ENCODE measurements at regions not wholly inside any gene's neighbourhood (a gene's known extent, or its start where the extent isn't known, plus 50 kb on each side); places are given as distances from the start of the nearest gene placed in this dataset.
A peak's percentile ranks its signal among the peaks of the same experiment; 100 is the strongest.

DNA sequence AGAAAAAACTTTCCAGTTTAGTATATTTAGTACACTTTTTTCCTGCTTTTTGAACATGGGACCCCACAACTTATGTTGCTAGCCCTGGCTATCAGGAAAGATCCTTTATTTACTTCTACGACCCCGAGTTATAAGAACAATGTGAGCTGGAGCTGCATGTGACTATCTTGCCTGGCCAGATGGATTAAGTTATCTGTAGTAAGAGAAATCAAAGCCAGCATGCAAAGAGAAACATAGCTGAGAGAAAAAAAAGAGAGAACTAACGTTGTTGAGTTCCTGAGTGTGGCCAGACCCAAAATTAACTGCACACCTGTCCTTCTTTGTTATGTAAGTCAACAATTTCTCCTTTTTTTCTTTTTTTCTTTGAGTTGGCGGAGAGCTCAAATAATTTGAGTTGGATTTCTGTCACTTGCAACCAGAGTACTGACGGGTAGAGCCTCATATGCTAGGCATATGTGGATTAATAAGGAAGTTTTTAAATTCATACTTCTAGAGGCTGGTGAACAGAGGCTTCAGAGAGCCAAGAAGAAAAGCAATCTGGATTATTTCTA, 219.5 kb downstream of the HACE1 start:
- Histone ChIP-seq H3K27ac (peak overlapping the region; percentile 22 to 58 (median 37)), H3K36me3 (no peaks in the 10 kb centered on the region), H3K9me3 (no peaks in the 10 kb centered on the region), H3K4me1 (no peaks in the 10 kb centered on the region), H3K4me3 (no peak overlapping the region), H3K27me3 (no peaks in the 10 kb centered on the region)
- WGBS, 2 donors = 38 to 75% methylated on average over 5 of the region's 5 CpGs
- no peak for TF ChIP-seq EP300 (IDR thresholded peaks at IDR 0.05)
- no peak for TF ChIP-seq POLR2AphosphoS5 (IDR thresholded peaks at IDR 0.05)
- no peak for TF ChIP-seq POLR2A (IDR thresholded peaks at IDR 0.05)
- TF ChIP-seq, protein P1, sequence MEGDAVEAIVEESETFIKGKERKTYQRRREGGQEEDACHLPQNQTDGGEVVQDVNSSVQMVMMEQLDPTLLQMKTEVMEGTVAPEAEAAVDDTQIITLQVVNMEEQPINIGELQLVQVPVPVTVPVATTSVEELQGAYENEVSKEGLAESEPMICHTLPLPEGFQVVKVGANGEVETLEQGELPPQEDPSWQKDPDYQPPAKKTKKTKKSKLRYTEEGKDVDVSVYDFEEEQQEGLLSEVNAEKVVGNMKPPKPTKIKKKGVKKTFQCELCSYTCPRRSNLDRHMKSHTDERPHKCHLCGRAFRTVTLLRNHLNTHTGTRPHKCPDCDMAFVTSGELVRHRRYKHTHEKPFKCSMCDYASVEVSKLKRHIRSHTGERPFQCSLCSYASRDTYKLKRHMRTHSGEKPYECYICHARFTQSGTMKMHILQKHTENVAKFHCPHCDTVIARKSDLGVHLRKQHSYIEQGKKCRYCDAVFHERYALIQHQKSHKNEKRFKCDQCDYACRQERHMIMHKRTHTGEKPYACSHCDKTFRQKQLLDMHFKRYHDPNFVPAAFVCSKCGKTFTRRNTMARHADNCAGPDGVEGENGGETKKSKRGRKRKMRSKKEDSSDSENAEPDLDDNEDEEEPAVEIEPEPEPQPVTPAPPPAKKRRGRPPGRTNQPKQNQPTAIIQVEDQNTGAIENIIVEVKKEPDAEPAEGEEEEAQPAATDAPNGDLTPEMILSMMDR (IDR thresholded peaks at IDR 0.05) = no peak
- DNase-seq = no peak
- intact Hi-C loops (cut with DNase I) = no loop called here

DNA sequence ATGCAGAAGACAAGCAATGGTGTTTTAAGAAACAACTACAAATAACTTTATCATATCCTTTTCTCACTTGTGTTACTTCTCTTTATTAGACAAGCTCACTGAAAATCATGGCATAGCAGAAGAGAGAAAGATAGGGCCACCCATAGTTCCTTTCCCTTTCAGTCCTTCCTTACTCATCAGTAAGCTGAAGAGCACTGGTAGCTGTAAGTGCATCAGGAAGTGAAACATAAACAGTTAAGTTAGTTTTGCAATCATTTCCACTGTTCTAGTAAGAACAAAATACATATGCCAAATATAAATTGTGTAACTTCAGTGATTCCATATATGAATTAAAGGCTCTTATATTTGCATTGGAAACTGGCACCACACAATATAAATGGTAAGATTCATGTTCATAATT, 220.1 kb downstream of the HACE1 start:
- intact Hi-C loops (cut with DNase I) = no loop called here
- peak overlapping the region in 3 of 4 donors; percentile 28 to 58 (median 46) for H3K27ac ChIP-seq
- TF ChIP-seq POLR2AphosphoS5 (IDR thresholded peaks at IDR 0.05) (no peak), POLR2A (IDR thresholded peaks at IDR 0.05) (no peak), EP300 (IDR thresholded peaks at IDR 0.05) (no peak)
- TF ChIP-seq, protein P1 (IDR thresholded peaks at IDR 0.05) = no peak
- H3K4me1 ChIP-seq = no peaks in the 10 kb centered on the region
- H3K9me3 ChIP-seq = no peaks in the 10 kb centered on the region
- no peaks in the 10 kb centered on the region for H3K36me3 ChIP-seq
- no peak overlapping the region for H3K4me3 ChIP-seq
- DNase-seq = no peak
- H3K27me3 ChIP-seq = no peaks in the 10 kb centered on the region

DNA sequence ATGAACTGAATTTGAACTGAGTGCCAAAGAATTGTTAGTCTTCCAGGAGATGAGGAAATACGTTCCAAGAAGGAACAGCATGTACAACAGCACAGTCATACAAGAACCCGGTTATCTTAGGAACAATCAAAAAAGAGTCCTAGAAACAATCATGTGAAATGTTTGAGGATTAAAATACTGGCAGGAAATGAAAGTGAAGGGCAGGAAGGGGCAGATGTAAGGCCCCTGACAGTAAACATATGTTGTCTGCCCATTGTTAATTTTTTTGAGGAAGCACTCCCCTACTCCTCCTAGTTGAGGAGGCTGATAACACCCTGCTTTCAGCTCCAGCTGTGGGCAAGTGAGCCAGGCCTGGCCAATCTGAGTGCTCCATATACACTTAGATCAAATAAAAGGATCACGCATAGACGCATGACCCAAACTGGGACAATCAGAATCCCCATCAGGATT, 220.9 kb downstream of the HACE1 start:
- 60 to 64% methylated on average over 4 of the region's 4 CpGs for WGBS, 2 donors
- intact Hi-C loops (cut with DNase I) = no loop called here
- H3K27me3 ChIP-seq = no peaks in the 10 kb centered on the region
- no peak overlapping the region for H3K4me3 ChIP-seq
- peak overlapping the region in 3 of 4 donors; percentile 1 to 58 (median 46) for H3K27ac ChIP-seq
- no peak for DNase-seq
- TF ChIP-seq POLR2AphosphoS5 (IDR thresholded peaks at IDR 0.05) = peak in 2 of 4 donors; percentile 54 to 67
- peak in 1 of 4 donors; percentile 82 for TF ChIP-seq EP300 (IDR thresholded peaks at IDR 0.05)
- no peak for TF ChIP-seq POLR2A (IDR thresholded peaks at IDR 0.05)
- TF ChIP-seq, protein P1 (IDR thresholded peaks at IDR 0.05) = no peak
- no peaks in the 10 kb centered on the region for H3K9me3 ChIP-seq
- no peaks in the 10 kb centered on the region for H3K4me1 ChIP-seq
- H3K36me3 ChIP-seq = no peaks in the 10 kb centered on the region

DNA sequence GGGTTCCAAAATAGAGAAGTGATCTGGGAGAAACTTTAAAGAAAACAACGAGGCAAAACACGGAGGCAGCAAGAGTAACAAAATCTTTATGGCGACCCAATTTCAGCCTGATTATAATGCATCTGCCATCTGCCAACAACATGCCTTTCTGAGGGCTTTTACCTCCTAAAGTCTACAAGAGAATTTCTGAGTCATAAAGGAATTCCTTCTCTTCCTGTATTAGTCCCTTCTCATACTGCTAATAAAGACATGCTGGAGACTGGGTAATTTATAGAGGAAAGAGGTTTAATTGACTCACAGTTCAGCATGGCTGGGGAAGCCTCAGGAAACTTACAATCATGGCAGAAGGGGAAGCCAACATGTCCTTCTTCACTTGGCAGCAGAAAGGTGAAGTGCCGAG, 226.6 kb downstream of the HACE1 start:
- WGBS, 2 donors = 29 to 64% methylated on average over 4 of the region's 4 CpGs
- Histone ChIP-seq H3K27ac (peak overlapping the region in 1 of 4 donors; percentile 14), H3K27me3 (no peaks in the 10 kb centered on the region), H3K9me3 (no peaks in the 10 kb centered on the region), H3K4me3 (no peak overlapping the region), H3K4me1 (no peaks in the 10 kb centered on the region), H3K36me3 (no peaks in the 10 kb centered on the region)
- no peak for DNase-seq
- intact Hi-C loops (cut with DNase I) = no loop called here
- no peak for TF ChIP-seq POLR2AphosphoS5 (IDR thresholded peaks at IDR 0.05)

DNA sequence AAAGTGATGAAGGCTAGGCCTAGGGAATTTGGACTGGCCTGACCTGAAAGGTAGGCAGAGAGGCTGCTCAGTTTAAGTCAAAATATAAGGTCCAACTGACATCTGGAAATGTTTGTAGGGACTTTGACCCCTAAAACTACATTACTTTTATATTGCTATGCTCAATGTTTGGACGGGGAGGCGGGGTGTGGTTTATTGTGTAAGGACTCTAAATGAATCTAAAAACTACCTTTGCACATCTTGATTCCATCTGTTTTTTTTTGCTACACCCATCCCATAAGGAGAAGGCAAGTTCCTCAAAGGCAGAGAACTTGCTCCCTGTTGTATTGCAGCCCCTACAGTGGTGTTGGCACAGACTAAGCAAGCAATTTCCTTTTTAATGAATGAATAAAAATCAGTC, 227.1 kb downstream of the HACE1 start:
- no peaks in the 10 kb centered on the region for H3K27me3 ChIP-seq
- TF ChIP-seq POLR2AphosphoS5 (IDR thresholded peaks at IDR 0.05) = no peak
- TF ChIP-seq, protein P1 (IDR thresholded peaks at IDR 0.05) = no peak
- TF ChIP-seq POLR2A (IDR thresholded peaks at IDR 0.05) = no peak
- no peak for TF ChIP-seq EP300 (IDR thresholded peaks at IDR 0.05)
- H3K4me1 ChIP-seq = no peaks in the 10 kb centered on the region
- WGBS, 2 donors = 25 to 75% methylated on average over 2 of the region's 2 CpGs
- H3K4me3 ChIP-seq = no peak overlapping the region
- intact Hi-C loops (cut with DNase I) = no loop called here
- H3K9me3 ChIP-seq = no peaks in the 10 kb centered on the region
- DNase-seq = no peak
- peak overlapping the region in 1 of 4 donors; percentile 10 for H3K27ac ChIP-seq
- no peaks in the 10 kb centered on the region for H3K36me3 ChIP-seq
